Calu3 (cell line): ENCODE measurements at regions not wholly inside any gene's neighbourhood (a gene's known extent, or its start where the extent isn't known, plus 50 kb on each side); places are given as distances from the start of the nearest gene placed in this dataset.
"Not testable (repeated sequence)": the region's sequence is repeated elsewhere in the genome, so short reads cannot be mapped to it uniquely, and the experiment has no call there.

ENCODE experiments used
- BruUV-seq: library from RNA; stranded (reverse); fragments of 400-500 nt; replicated peaks from 2 replicates; lab custom pipeline; 2021; lab: Mats Ljungman, UMichigan
- CTCF ChIA-PET: fragments of 300-600 bp; sonication (Branson Sonifier 250); formaldehyde crosslinking; loops from one replicate; lab custom pipeline; 2022; ENCODE audit warnings: antibody characterized with exemption; lab: Charles Lee
- DNase-seq: peaks from one replicate; pipeline ENCODE4 v3.0.0; 2022
- H3K27ac Mint-ChIP-seq: one replicate; pipeline ENCODE4 v1.8.0; 2022; ENCODE audit warnings: mixed read lengths; ENCODE audit not compliant: unreplicated experiment
- H3K27me3 Mint-ChIP-seq: one replicate; pipeline ENCODE4 v1.8.0; 2022; ENCODE audit warnings: mixed read lengths; ENCODE audit not compliant: unreplicated experiment
- H3K36me3 Mint-ChIP-seq: one replicate; pipeline ENCODE4 v1.8.0; 2022; ENCODE audit warnings: mild to moderate bottlenecking, moderate library complexity, mixed read lengths; ENCODE audit not compliant: insufficient read depth, unreplicated experiment
- H3K4me1 Mint-ChIP-seq: one replicate; pipeline ENCODE4 v1.8.0; 2022; ENCODE audit warnings: mild to moderate bottlenecking, low read depth, mixed read lengths; ENCODE audit not compliant: unreplicated experiment
- H3K4me3 Mint-ChIP-seq: one replicate; pipeline ENCODE4 v1.8.0; 2022; ENCODE audit warnings: mild to moderate bottlenecking, low read depth, moderate library complexity, mixed read lengths; ENCODE audit not compliant: unreplicated experiment
- H3K9me3 Mint-ChIP-seq: one replicate; pipeline ENCODE4 v1.8.0; 2022; ENCODE audit warnings: low read depth, mixed read lengths; ENCODE audit not compliant: unreplicated experiment
- intact Hi-C: fragments of 100-400 bp; cut with micrococcal nuclease; formaldehyde crosslinking; loops from one replicate; pipeline ENCODE4 v1.10.0; 2022; ENCODE audit not compliant: unreplicated experiment
- TF ChIP-seq, protein P1 (sequence below): fragments of 200-600 bp; IDR thresholded peaks from one replicate; pipeline ENCODE4 v1.8.0; 2022; ENCODE audit warnings: antibody characterized with exemption; ENCODE audit not compliant: unreplicated experiment

GRCh38 chr13:32840989-32841713 lies 175.1 kb upstream of the KL start:
- Mint-ChIP-seq H3K27ac (no peak overlapping the region), H3K27me3 (no peaks in the 10 kb centered on the region), H3K4me3 (no peak overlapping the region), H3K4me1 (no peaks in the 10 kb centered on the region), H3K9me3 (no peaks in the 10 kb centered on the region), H3K36me3 (no peaks in the 10 kb centered on the region)
- no TSS peak for BruUV-seq
- intact Hi-C loops: no loop called here
- DNase-seq: no peak
- CTCF ChIA-PET: no interaction called here
- TF ChIP-seq, protein P1, sequence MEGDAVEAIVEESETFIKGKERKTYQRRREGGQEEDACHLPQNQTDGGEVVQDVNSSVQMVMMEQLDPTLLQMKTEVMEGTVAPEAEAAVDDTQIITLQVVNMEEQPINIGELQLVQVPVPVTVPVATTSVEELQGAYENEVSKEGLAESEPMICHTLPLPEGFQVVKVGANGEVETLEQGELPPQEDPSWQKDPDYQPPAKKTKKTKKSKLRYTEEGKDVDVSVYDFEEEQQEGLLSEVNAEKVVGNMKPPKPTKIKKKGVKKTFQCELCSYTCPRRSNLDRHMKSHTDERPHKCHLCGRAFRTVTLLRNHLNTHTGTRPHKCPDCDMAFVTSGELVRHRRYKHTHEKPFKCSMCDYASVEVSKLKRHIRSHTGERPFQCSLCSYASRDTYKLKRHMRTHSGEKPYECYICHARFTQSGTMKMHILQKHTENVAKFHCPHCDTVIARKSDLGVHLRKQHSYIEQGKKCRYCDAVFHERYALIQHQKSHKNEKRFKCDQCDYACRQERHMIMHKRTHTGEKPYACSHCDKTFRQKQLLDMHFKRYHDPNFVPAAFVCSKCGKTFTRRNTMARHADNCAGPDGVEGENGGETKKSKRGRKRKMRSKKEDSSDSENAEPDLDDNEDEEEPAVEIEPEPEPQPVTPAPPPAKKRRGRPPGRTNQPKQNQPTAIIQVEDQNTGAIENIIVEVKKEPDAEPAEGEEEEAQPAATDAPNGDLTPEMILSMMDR: no peak

DNA sequence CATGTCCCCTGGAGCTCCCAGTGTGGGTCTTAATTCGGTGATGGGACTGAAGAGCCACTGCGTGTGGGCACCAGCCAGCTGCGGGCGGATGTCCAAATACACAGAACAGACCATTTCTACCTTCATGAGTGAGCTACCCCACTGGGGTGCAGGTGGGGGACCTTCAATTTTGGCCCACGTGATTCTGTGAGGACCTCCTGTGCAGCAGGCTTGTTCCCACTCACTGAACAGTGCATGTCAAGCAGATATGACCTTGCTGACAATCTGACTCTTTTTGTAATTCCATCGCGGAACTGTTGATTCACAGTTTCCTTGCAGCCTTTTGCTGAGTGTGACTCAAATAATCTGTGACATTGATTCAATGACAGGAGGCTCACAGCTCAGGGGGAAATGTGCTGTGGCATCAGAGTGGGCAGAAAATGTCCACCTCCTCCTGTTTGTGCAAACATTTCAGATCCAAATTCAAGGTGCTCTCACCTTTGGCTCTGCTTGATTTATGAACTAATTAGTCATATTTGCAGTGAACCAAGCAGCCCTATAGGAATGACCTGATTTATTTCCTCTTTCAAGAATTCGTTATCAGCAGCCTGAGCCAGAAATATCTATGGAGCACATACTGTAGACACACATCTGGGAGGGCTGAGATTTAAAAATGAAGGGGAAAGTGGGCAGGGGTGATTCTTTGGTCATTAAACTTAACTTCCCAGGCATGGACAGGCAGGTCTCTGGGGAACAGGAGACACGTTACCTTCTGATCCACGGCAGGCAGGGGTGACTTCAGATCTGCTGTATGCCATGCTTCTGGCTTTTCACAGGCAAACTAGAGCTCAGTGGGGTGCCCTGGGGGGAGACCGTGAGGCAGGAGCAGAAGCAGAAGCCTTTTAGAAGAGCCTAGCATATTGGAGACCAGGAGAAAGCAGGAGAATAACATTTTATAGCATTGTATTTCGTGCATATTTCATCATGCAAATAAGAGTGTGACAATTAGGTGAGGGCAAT lies 170.0 kb upstream of the KL start:
- Mint-ChIP-seq H3K27me3 (peaks cover 12% of the 10 kb centered on the region), H3K36me3 (no peaks in the 10 kb centered on the region), H3K9me3 (no peaks in the 10 kb centered on the region), H3K4me1 (no peaks in the 10 kb centered on the region), H3K27ac (no peak overlapping the region), H3K4me3 (no peak overlapping the region)
- no peak for DNase-seq
- intact Hi-C loops: no loop called here
- TF ChIP-seq, protein P1: no peak
- CTCF ChIA-PET: interaction anchor here (0.6 kb wide), 1 partner anchor 71 kb away, joined by 6 read pairs; no protein-coding TSS in a partner anchor
- no TSS peak for BruUV-seq

- H3K4me1 Mint-ChIP-seq, H3K9me3 Mint-ChIP-seq, H3K27ac Mint-ChIP-seq, H3K36me3 Mint-ChIP-seq, DNase-seq, intact Hi-C loops, BruUV-seq, H3K4me3 Mint-ChIP-seq: not testable (repeated sequence)
- CTCF ChIA-PET: interaction anchor here (0.6 kb wide), 1 partner anchor 79 kb away, joined by 3 read pairs; no protein-coding TSS in a partner anchor
- peaks cover 23% of the 10 kb centered on the region for H3K27me3 Mint-ChIP-seq
Observed at GRCh38 chr13:32847976-32848375, 168.2 kb upstream of the KL start.

- H3K4me3 Mint-ChIP-seq: no peak overlapping the region
- BruUV-seq: no TSS peak
- TF ChIP-seq, protein P1: no peak
- intact Hi-C loops: no loop called here
- H3K36me3 Mint-ChIP-seq: no peaks in the 10 kb centered on the region
- no peak for DNase-seq
- no peaks in the 10 kb centered on the region for H3K9me3 Mint-ChIP-seq
- CTCF ChIA-PET: no interaction called here
- H3K27ac Mint-ChIP-seq: no peak overlapping the region
- peaks cover 29% of the 10 kb centered on the region for H3K27me3 Mint-ChIP-seq
- H3K4me1 Mint-ChIP-seq: no peaks in the 10 kb centered on the region
Observed at GRCh38 chr13:32849369-32849768, 166.9 kb upstream of the KL start.
